SK-N-SH (cell line): ENCODE measurements at regions not wholly inside any gene's neighbourhood (a gene's known extent, or its start where the extent isn't known, plus 50 kb on each side); places are given as distances from the start of the nearest gene placed in this dataset.
"Not testable (repeated sequence)": the region's sequence is repeated elsewhere in the genome, so short reads cannot be mapped to it uniquely, and the experiment has no call there.

Source experiments
- CTCF ChIA-PET: fragments of 300-600, 350-600 bp; formaldehyde crosslinking; extraction: SDS; loops from one replicate; lab custom pipeline; 2021; lab: Yijun Ruan, JAX
- POLR2A ChIA-PET: fragments of 350-600 bp; sonication (Branson Sonifier 250); formaldehyde crosslinking; extraction: SDS; loops from one replicate; lab custom pipeline; 2020; ENCODE audit warnings: antibody characterized with exemption, inconsistent platforms; lab: Yijun Ruan, JAX
- DNase-seq: peaks from one replicate; pipeline ENCODE4 v3.0.0; 2012
- H2AFZ ChIP-seq: fragments of 200-600 bp; sonication (generic); 2 replicates; pipeline ENCODE4 v1.8.1; 2016; ENCODE audit warnings: antibody characterized with exemption, mild to moderate bottlenecking, low read depth
- H3F3A ChIP-seq: fragments of 200-600 bp; sonication (generic); replicated peaks from 2 replicates; pipeline ENCODE3; 2016; ENCODE audit warnings: antibody characterized with exemption, mild to moderate bottlenecking; ENCODE audit not compliant: insufficient read depth
- H3K27ac ChIP-seq, 2 experiments: fragments of 200-500 bp in 1 of 2; fragments of 200-600 bp in 1 of 2; sonication (Bioruptor generic) in 1 of 2; sonication (generic), shearing (Covaris generic) in 1 of 2; 2 replicates each; pipeline versions ENCODE4 v1.5.1 to v1.6.1; 2014 to 2016; ENCODE audit warnings: low read depth in 2 of 2, inconsistent platforms in 1 of 2, low read length in 1 of 2, mild to moderate bottlenecking in 1 of 2, mixed read lengths in 1 of 2
- H3K27me3 ChIP-seq: fragments of 200-600 bp; sonication (generic), shearing (Covaris generic); 2 replicates; pipeline ENCODE4 v1.6.1; 2016; ENCODE audit warnings: mixed run types; ENCODE audit not compliant: insufficient read depth
- H3K36me3 ChIP-seq, 2 experiments: fragments of 200-500 bp in 1 of 2; fragments of 200-600 bp in 1 of 2; sonication (Bioruptor generic) in 1 of 2; sonication (generic) in 1 of 2; replicated peaks in 1 of 2; 2 replicates each; pipeline versions ENCODE3 to v1.5.1; 2014 to 2016; ENCODE audit warnings: low read length in 1 of 2, mild to moderate bottlenecking in 1 of 2; ENCODE audit not compliant: insufficient read depth in 2 of 2, control insufficient read depth in 1 of 2
- H3K4me1 ChIP-seq, 2 experiments: fragments of 200-500 bp in 1 of 2; fragments of 200-600 bp in 1 of 2; sonication (Bioruptor generic) in 1 of 2; sonication (generic), shearing (Covaris generic) in 1 of 2; 2 replicates each; pipeline versions ENCODE4 v1.5.1 to v1.6.1; 2014 to 2016; ENCODE audit warnings: low read depth in 1 of 2, low read length in 1 of 2, mixed run types in 1 of 2; ENCODE audit not compliant: insufficient read depth in 2 of 2, control insufficient read depth in 1 of 2
- H3K4me2 ChIP-seq: fragments of 200-600 bp; sonication (generic), shearing (Covaris generic); 2 replicates; pipeline ENCODE4 v1.6.1; 2017; ENCODE audit warnings: mixed run types
- H3K4me3 ChIP-seq, 2 experiments: fragments of 200-500 bp in 1 of 2; fragments of 200-600 bp in 1 of 2; sonication (Bioruptor generic) in 1 of 2; sonication (generic), shearing (Covaris generic) in 1 of 2; 2 replicates each; pipeline versions ENCODE4 v1.5.1 to v1.8.1; 2014 to 2016; ENCODE audit warnings: low read depth in 2 of 2, inconsistent platforms in 1 of 2, low read length in 1 of 2, mild to moderate bottlenecking in 1 of 2, mixed read lengths in 1 of 2, moderate library complexity in 1 of 2
- H3K79me2 ChIP-seq: fragments of 200-600 bp; sonication (generic); 2 replicates; pipeline ENCODE4 v1.8.1; 2017; ENCODE audit warnings: mild to moderate bottlenecking; ENCODE audit not compliant: insufficient read depth
- H3K9ac ChIP-seq: fragments of 200-600 bp; sonication (generic); 2 replicates; pipeline ENCODE4 v1.6.1; 2017; ENCODE audit warnings: mixed run types
- H3K9me2 ChIP-seq: fragments of 200-600 bp; sonication (generic); 2 replicates; pipeline ENCODE4 v1.6.1; 2017; ENCODE audit warnings: mixed run types
- H3K9me3 ChIP-seq: fragments of 200-600 bp; sonication (generic); 2 replicates; pipeline ENCODE4 v1.6.1; 2017; ENCODE audit warnings: mixed run types, mild to moderate bottlenecking, moderate library complexity
- H4K20me1 ChIP-seq: fragments of 200-600 bp; sonication (generic); 2 replicates; pipeline ENCODE4 v1.6.1; 2017; ENCODE audit warnings: mild to moderate bottlenecking, mixed run types; ENCODE audit not compliant: insufficient read depth
- whole genome bisulfite sequencing: methylation state at CpG from one replicate; pipeline ENCODE4 v1.1.6; 2017; ENCODE audit warnings: low lambda C conversion rate; 5-methylcytosine and 5-hydroxymethylcytosine counted together
- small RNA-seq, 7 experiments: library from RNA; depleted of rRNA; stranded (forward); fragments of <200 nt; gene quantifications; one replicate each; pipeline ENCODE3, GENCODE V24; 2012

- WGBS = 11% methylated on average over 4 of the region's 4 CpGs
- H4K20me1 ChIP-seq, H3K27ac ChIP-seq, H3K79me2 ChIP-seq, H2AFZ ChIP-seq, H3K4me2 ChIP-seq, CTCF ChIA-PET, POLR2A ChIA-PET, H3K9me2 ChIP-seq, H3F3A ChIP-seq, DNase-seq, H3K36me3 ChIP-seq, H3K4me1 ChIP-seq, H3K27me3 ChIP-seq, H3K9me3 ChIP-seq, H3K9ac ChIP-seq, H3K4me3 ChIP-seq: not testable (repeated sequence)
These were observed 53.3 kb upstream of the DPP6 start for GRCh38 chr7:153998896-153999295.

Small RNA genes lying in the stretch of these regions (small RNA-seq; reads per million reads assigned to genes)
- gene AC005588.1 (0 to 0.13 (median 0) reads per million in 7 experiments), gene AC079809.1 (0 reads per million in 7 experiments)
